ENCODE measurements at regions not wholly inside any gene's neighbourhood (a gene's known extent, or its start where the extent isn't known, plus 50 kb on each side); places are given as distances from the start of the nearest gene placed in this dataset.

- TF ChIP-seq CTCF (IDR thresholded peaks at IDR 0.05; ENCODE audit: insufficient read depth, low read depth, low read length) (peak; percentile 43), EZH2 (IDR thresholded peaks at IDR 0.05; ENCODE audit: insufficient read depth, low read length) (no peak)
- Mint-ChIP-seq H3K27ac (ENCODE audit: unreplicated experiment) (no peak overlapping the region), H3K27me3 (ENCODE audit: low read depth, unreplicated experiment) (peaks cover 34% of the 10 kb centered on the region), H3K36me3 (ENCODE audit: low read depth, unreplicated experiment) (no peaks in the 10 kb centered on the region), H3K4me3 (ENCODE audit: unreplicated experiment) (no peak overlapping the region), H3K9me3 (ENCODE audit: unreplicated experiment) (no peaks in the 10 kb centered on the region), H3K4me1 (ENCODE audit: low read depth, unreplicated experiment) (no peaks in the 10 kb centered on the region)
- Histone ChIP-seq H3K4me1 (ENCODE audit: insufficient read depth, low read length) (no peaks in the 10 kb centered on the region), H3K9ac (ENCODE audit: low read length) (no peak overlapping the region), H2AFZ (ENCODE audit: low read depth, low read length) (no peak overlapping the region), H3K79me2 (ENCODE audit: insufficient read depth, low read length) (no peaks in the 10 kb centered on the region), H3K4me2 (ENCODE audit: low read length) (no peak overlapping the region), H3K27me3 (ENCODE audit: insufficient read depth, low read length) (no peaks in the 10 kb centered on the region), H3K9me3 (ENCODE audit: insufficient read depth, low read depth, low read length) (no peaks in the 10 kb centered on the region), H3K27ac (ENCODE audit: low read depth, low read length) (no peak overlapping the region), H3K4me3 (ENCODE audit: insufficient read depth, low read depth, low read length) (no peak overlapping the region), H4K20me1 (ENCODE audit: insufficient read depth, low read length) (no peaks in the 10 kb centered on the region), H3K36me3 (ENCODE audit: insufficient read depth, low read length) (no peaks in the 10 kb centered on the region)
- DNase-seq (ENCODE audit: low read depth), result no peak
- FAIRE-seq, result no peak
Measured at GRCh38 chr19:29263305-29264135, 50.6 kb upstream of the UQCRFS1 start.

GRCh38 chr19:29264897-29265296 is 51.9 kb upstream of the UQCRFS1 start:
- FAIRE-seq (no peak), DNase-seq (ENCODE audit: low read depth) (no peak)
- no peaks in the 10 kb centered on the region for H3K36me3 Mint-ChIP-seq (ENCODE audit: low read depth, unreplicated experiment)
- no peak overlapping the region for H3K27ac Mint-ChIP-seq (ENCODE audit: unreplicated experiment)
- peaks cover 38% of the 10 kb centered on the region for H3K27me3 Mint-ChIP-seq (ENCODE audit: low read depth, unreplicated experiment)
- Histone ChIP-seq H3K4me1 (ENCODE audit: insufficient read depth, low read length) (no peaks in the 10 kb centered on the region), H3K9ac (ENCODE audit: low read length) (no peak overlapping the region), H3K27ac (ENCODE audit: low read depth, low read length) (no peak overlapping the region), H3K79me2 (ENCODE audit: insufficient read depth, low read length) (no peaks in the 10 kb centered on the region), H4K20me1 (ENCODE audit: insufficient read depth, low read length) (no peaks in the 10 kb centered on the region), H2AFZ (ENCODE audit: low read depth, low read length) (no peak overlapping the region), H3K36me3 (ENCODE audit: insufficient read depth, low read length) (no peaks in the 10 kb centered on the region), H3K4me2 (ENCODE audit: low read length) (no peak overlapping the region), H3K4me3 (ENCODE audit: insufficient read depth, low read depth, low read length) (no peak overlapping the region), H3K9me3 (ENCODE audit: insufficient read depth, low read depth, low read length) (no peaks in the 10 kb centered on the region), H3K27me3 (ENCODE audit: insufficient read depth, low read length) (no peaks in the 10 kb centered on the region)
- TF ChIP-seq CTCF (IDR thresholded peaks at IDR 0.05; ENCODE audit: insufficient read depth, low read depth, low read length) (no peak), EZH2 (IDR thresholded peaks at IDR 0.05; ENCODE audit: insufficient read depth, low read length) (no peak)
- H3K9me3 Mint-ChIP-seq (ENCODE audit: unreplicated experiment), result no peaks in the 10 kb centered on the region
- H3K4me1 Mint-ChIP-seq (ENCODE audit: low read depth, unreplicated experiment), result no peaks in the 10 kb centered on the region
- no peak overlapping the region for H3K4me3 Mint-ChIP-seq (ENCODE audit: unreplicated experiment)

GRCh38 chr19:29265436-29265835 is 52.5 kb upstream of the UQCRFS1 start:
- H3K9me3 ChIP-seq (ENCODE audit: insufficient read depth, low read depth, low read length), result no peaks in the 10 kb centered on the region
- no peak overlapping the region for H3K27ac ChIP-seq (ENCODE audit: low read depth, low read length)
- no peak overlapping the region for H3K9ac ChIP-seq (ENCODE audit: low read length)
- H3K4me1 ChIP-seq (ENCODE audit: insufficient read depth, low read length), result no peaks in the 10 kb centered on the region
- no peak for FAIRE-seq
- no peak overlapping the region for H3K4me2 ChIP-seq (ENCODE audit: low read length)
- H3K9me3 Mint-ChIP-seq (ENCODE audit: unreplicated experiment), result no peaks in the 10 kb centered on the region
- no peaks in the 10 kb centered on the region for H3K4me1 Mint-ChIP-seq (ENCODE audit: low read depth, unreplicated experiment)
- H3K79me2 ChIP-seq (ENCODE audit: insufficient read depth, low read length), result no peaks in the 10 kb centered on the region
- TF ChIP-seq CTCF (IDR thresholded peaks at IDR 0.05; ENCODE audit: insufficient read depth, low read depth, low read length) (no peak), EZH2 (IDR thresholded peaks at IDR 0.05; ENCODE audit: insufficient read depth, low read length) (no peak)
- H3K4me3 Mint-ChIP-seq (ENCODE audit: unreplicated experiment), result no peak overlapping the region
- no peaks in the 10 kb centered on the region for H3K36me3 ChIP-seq (ENCODE audit: insufficient read depth, low read length)
- no peaks in the 10 kb centered on the region for H4K20me1 ChIP-seq (ENCODE audit: insufficient read depth, low read length)
- peaks cover 38% of the 10 kb centered on the region for H3K27me3 Mint-ChIP-seq (ENCODE audit: low read depth, unreplicated experiment)
- no peaks in the 10 kb centered on the region for H3K27me3 ChIP-seq (ENCODE audit: insufficient read depth, low read length)
- no peaks in the 10 kb centered on the region for H3K36me3 Mint-ChIP-seq (ENCODE audit: low read depth, unreplicated experiment)
- no peak overlapping the region for H2AFZ ChIP-seq (ENCODE audit: low read depth, low read length)
- no peak for DNase-seq (ENCODE audit: low read depth)
- no peak overlapping the region for H3K27ac Mint-ChIP-seq (ENCODE audit: unreplicated experiment)
- H3K4me3 ChIP-seq (ENCODE audit: insufficient read depth, low read depth, low read length), result no peak overlapping the region

Data from astrocyte (in vitro differentiated cells and primary cell).